Urothelium cell line (cell line): ENCODE measurements at regions not wholly inside any gene's neighbourhood (a gene's known extent, or its start where the extent isn't known, plus 50 kb on each side); places are given as distances from the start of the nearest gene placed in this dataset.

Experiments
- DNase-seq: peaks from one replicate; pipeline ENCODE4 v3.0.0; 2011; ENCODE audit warnings: low spot score, mixed read lengths
- FAIRE-seq: peaks from 2 replicates; lab custom pipeline; 2011; peaks lifted over from hg19 to GRCh38; lab: Jason Lieb, UNC

DNA sequence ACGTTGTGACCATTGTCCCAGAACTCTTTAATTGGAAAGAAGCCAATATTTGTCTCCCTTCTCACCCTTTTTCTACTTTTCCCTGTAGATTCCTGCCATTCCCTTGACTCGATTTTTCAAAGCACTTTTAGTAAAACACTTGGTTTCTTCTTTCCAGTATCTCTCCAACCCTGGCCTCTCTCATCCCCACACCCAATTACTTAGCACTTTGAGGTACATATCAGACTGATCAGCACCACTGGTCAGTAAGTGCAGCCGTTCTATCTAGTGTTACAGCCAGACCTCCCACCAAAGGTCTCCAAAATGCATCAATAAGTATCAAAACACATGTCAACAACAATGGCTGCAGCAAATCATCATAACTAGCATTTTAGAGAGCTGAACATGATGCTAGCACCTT is 141.9 kb downstream of the BTG1 start:
- no peak for DNase-seq
- FAIRE-seq = no peak

DNA sequence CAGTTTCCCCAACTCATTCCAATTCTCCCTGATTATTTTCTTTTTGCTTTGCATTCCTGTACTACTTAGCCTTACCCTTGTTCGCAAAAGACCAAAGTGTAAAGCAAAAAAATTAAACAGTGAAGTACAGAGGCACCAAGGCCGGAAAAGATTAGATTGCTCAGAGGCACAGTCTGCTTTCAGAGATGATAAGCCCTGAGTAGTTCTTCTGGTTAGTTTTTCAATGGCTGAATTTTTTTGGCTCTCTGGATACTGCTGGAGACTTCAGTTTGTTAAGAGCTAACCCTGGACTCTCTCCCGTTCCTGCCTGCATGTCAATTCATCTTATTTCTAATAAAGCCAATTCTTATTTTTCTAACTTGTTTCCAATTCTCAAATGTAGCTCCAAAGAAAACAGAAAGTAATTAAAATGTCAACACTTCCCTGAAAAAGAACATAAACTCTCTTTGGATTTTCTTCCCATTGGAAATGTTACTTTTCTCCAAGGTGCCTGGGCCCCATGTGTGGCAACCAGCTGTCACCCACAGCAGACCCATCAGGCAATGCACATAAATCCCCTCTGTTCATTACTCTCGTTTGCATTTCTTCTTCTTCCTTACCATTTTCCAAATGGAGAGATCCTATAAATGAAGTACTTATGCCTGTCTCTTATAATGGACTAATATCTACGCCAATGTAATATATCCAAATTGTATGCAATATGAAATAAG is 142.8 kb downstream of the BTG1 start:
- no peak for FAIRE-seq
- no peak for DNase-seq

DNA sequence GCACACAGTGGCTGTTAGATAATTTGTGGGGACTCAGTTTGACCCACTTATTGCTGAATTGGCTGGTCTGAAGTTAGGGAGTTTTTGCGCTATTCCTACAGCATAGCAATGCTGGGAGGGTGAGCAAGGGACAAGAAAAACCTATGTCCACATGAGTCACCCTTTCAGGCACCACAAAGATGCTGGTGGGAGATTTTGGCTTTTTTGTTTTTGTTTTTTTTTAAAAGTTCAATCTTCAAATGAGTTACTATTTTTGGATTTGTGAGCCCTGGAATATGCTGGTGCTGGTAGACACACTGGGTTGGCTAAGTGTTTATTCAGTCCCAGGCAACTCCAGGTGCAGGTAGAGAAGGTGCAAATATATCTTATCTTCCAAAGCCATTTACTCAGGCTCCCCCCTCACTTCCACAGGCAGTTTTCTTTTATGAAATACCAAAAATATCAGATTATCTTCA is 143.4 kb downstream of the BTG1 start:
- DNase-seq (no peak), FAIRE-seq (no peak)

DNA sequence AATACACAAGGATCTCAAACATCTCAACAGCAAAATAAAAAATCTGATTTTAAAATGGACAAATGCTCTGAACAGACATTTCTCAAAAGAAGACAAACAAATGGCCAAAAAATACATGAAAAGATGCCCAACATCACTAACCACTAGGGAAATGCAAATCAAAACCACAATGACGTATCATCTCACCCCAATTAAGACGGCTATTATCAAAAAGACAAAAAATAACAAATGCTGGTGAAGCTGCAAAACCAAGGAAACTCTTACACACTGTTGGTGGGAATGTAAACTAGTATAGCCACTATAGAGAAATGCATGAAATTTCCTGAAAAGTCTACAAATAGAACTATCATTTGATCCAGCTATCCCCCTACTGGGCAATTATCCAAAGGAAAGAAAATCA is 145.0 kb downstream of the BTG1 start:
- DNase-seq (no peak), FAIRE-seq (no peak)

DNA sequence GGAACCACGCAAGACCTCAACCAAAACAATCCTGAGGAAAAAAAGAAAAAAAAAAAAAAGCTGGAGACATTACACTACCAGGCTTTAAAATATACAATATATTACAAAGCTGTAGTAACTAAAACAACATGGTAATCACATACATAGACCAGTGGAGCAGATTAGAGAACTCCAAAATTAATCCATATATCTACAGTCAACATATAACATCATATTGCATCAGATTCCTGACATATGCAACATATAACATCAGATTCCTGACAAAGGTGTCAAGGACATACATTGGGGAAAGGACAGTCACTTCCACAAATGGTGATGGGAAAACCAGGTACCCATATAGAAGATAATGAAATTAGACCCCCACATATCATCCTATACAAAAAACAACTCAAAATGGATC is 145.8 kb downstream of the BTG1 start:
- FAIRE-seq (no peak), DNase-seq (no peak)

DNA sequence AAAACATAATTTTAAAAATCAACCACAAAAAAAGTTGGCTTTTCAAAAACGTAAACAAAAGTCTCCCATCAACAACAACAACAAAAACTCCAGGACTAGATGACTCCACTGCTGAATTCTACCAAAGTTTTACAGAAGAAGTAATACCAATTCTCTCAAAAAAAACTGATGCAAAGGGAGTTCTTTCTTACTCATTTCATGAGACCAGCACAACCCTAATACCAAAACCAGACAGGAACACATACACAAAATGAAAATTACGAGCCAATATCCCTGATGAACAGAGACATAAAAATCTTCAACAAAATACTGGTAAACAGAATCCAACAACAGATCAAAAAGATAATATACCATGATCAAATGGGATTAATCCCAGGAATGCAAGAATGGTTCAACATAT is 147.3 kb downstream of the BTG1 start:
- DNase-seq (no peak), FAIRE-seq (no peak)

DNA sequence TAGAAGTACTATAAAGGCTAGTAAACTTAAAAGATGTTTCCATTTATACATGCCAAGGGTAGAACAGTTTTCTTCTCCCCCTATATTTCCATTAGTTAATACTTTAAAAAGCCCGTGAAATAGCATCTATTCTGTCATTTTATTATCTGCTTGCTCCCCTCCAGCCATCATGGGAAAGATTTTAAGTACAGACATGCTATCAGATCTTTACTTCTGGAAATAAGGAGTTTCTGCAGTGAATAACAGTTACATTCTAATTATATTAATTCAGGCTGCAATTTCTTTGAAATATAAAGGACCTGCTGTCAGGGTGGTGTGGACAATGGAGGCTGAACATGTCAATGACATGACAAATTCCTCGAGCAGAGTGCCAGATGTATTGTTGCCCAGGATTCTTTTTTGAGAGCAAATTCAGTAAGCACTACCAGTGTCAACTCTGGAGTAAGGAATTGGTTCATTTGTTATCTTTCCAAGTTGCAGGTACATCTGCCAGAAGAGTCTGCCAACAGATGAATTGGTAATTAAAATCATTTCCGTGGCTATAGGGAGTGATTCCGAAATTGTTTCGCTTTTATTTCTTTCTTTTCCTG is 151.3 kb downstream of the BTG1 start:
- DNase-seq = no peak
- no peak for FAIRE-seq

DNA sequence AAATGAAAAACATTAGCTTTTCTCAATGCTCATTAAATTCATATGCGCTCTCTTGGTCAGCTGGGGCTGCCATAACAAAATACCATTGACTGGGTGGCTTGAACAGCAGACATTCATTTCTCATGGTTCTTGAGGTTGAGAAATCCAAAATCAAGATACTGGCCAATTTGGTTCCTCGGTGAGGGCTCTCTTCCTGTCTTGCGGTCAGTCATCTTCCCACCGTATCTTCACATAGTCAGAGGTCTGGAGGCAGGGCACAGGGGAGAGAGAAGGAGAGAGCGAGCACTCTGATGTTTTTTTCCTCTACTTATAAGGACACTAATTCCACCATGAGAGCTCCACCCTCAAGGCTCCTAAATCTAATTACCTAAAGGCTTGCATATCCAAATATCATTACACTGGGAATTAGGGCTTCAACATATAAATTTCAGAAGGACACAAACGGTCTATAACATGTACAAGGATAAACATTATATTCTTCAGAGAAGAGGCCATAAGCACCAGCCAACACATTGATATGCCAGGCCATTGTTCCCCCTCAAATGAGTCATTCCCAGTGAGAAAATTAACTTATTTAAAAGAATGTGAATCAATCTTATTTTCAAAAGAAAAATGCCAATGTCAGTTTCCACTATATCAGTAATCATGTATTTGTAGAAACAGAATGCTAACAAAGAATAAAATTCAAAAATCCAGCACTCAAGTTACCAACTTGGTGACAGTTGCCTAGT is 152.2 kb downstream of the BTG1 start:
- DNase-seq (no peak), FAIRE-seq (no peak)

DNA sequence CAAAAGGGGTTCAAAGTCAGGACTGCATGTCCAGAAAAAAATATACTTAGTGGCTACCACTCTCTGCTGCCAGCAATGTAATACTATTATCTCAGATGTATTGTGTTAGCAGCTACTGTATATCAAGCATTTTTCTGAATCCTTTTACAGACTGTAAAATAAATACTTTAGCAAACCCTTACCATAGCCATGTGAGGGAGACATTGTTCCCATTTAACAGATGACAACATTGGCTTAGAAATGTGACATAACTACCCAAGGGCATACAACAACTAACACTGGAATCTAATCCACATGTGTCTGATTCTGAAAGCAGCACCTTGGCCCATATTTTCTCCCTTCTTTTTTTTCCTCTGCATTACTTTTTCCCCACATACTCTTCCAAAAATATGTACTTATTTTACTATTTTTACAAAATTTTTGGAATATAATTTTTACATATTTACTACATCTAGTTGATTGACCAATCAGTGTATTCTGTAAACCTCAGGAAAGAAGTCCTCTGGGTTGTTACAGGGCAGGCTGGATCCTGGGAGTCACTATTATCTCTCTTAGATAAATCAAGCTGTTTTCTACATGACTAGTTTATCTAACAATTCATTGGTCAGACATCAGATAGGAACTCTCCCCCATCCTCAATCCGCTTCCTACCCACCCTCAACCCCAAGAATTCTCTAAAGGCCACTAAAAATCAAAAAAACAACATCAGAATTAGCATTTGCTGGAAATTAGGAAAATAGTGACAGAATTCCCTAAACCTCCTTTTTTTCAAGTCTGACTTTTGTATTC is 154.1 kb downstream of the BTG1 start:
- FAIRE-seq = no peak
- DNase-seq = no peak

DNA sequence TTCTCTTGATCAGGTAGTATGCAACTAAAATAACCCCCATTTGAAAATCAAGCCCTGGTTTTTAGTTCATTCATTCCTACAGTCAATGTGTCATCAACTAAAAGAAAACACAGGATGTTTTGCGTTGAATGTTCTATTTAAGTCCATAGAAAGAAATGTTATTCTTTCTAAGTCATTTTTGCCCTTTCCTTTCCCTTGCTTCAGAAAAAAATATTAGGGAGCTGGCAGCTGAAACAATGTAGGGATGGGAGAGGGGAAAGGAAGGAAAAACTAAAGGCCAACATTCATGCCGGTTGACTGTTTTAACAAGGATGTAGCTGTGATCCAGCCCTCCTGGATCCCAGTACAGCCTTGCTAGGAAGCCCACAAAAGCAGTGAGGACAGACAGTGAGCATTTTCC is 155.1 kb downstream of the BTG1 start:
- no peak for FAIRE-seq
- no peak for DNase-seq

DNA sequence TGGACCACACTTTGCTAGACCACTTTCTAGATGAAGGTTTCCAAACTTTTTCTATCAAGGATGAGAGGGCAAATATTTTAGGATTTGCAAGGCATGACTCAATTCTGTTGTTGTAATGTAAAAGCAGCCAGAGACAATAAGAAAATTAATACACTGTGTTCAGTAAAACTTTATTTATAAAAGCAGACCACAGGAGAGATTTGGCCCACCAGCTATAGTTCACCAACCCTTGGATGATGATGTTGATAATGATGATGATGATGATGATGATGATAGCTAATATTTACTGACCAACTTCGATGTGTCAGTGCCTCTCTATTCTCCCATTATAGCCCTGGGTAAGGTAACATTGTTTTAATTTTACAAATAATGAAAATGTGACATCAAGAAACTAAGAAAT is 156.5 kb downstream of the BTG1 start:
- DNase-seq (no peak), FAIRE-seq (no peak)

DNA sequence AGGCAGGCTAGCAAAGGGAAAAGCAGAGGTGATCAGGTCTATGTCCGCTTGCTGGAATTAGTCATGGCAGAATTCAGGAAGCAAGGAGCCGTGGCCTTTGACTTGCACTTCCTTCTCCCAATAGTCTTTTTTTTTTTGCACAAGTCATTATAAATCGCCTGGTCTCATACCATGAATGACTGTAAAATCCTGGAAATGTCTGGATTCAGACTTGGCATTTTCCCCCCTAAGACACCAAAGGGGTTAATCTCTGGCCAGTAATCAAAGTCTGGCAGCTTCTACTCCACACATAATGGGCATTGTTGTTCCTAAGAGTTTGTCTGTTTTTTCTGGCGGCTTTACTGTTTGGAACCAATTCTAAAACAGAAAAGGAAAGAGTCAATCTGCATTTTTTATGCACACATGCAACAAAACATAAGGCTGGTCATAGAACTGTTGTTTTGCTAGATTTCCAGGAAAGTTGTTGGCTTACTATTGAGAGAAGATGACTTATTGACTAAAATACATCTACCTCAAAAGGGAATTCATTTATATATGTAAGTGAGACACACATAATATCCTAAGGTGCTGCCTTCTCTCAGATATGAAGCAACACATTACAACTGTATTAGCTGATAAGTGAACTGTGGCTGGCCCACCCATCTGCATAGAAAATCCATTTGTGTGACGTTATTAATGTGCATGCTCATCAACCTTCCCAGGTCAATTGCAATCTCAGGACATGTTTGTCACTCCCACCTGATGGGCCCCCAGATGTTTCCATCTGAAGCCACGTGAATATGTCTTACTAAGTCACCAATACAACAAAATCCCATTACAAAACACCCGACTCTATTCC is 157.3 kb downstream of the BTG1 start:
- DNase-seq (no peak), FAIRE-seq (no peak)

DNA sequence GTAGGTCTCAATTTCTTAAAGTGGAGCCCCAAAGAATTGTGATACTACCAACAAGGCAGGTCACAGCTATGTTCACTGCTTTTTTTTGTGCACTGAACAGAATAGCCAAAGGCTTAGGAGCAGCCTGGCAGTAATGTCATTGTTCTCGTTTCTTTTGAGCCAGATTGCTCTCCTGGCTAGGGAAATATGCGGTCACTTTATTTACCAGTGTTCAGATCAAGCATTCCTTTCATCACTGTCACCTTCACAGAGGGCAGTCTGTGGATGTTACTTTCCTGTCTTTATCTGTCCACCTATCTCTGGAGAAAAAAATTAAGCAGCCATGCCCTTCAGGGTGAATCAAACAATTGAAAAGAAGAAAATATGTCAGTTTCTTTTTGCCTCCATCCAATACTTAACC is 159.6 kb downstream of the BTG1 start:
- no peak for FAIRE-seq
- DNase-seq = peak; percentile 38

DNA sequence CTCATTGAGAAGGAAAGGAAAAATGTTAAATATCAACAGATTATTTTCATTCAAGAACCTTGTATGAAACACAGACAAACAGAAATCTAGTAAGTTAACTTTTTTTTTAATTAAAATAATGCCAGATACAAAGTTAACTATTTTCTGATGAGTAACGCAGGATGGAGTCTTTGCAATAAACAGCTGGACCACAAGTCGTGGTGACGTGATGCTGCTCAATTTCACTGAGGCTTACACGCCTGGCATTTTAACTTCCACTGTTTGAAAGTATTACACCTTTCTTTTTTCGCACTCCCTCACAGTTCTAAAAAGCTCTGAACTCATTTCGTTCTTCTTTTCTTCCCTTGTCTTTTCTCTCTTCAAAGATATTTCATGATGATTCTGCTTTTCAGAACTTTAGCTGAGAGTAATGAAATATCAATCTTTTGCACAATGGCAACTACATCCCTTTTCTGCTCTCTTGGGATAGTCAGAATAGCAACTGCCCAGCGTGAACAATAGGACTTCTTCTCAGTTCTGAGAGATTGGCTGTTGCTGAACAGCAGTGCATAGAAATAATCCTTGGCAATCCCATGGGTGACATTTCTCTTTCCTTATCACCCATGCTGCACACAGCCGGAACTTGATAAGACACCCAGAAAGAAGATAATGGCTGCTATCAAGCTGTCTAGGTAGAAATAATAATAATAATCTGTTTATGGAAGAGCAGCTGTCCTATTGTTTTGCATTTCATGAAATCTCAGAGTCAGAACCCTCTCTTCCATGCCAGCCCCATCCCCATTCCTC is 160.5 kb downstream of the BTG1 start:
- DNase-seq (no peak), FAIRE-seq (no peak)

DNA sequence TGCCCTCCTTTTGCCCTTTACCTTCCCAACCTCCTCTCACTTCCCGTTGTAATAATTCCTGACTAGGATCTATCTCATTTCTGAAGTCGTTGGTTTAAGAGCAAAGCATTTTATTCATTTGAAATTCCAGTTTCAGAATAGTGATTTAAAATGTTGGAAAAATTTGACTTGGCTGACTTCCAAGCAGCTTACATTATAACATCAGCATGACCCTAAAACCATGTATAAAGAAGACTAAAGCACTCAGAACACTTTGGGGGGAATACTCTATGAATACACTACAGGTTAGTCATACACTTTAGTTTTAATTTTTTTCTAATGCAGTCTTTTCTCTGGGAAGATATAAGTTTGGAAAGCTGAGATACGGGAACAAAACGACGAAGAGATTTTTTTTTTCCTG is 161.1 kb downstream of the BTG1 start:
- no peak for DNase-seq
- FAIRE-seq = no peak

DNA sequence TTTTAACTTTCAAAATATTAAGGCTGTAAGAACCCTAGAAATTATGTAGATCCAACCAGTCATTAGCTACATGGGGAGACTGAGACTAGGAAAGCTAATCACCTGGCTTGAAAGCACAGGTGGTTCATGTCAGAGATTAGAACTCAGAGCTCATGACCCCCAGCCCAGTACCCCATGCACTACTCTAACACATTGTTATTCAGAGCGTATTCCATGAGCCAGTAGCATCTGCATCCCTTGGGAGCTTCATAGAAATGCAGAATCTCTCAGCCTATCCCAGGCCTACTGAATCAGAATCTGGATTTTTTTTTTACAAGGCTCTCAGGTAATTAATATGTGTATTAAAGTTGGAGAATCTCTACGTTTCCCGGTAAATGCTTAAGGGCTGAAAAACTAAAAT is 161.7 kb downstream of the BTG1 start:
- DNase-seq (no peak), FAIRE-seq (no peak)

DNA sequence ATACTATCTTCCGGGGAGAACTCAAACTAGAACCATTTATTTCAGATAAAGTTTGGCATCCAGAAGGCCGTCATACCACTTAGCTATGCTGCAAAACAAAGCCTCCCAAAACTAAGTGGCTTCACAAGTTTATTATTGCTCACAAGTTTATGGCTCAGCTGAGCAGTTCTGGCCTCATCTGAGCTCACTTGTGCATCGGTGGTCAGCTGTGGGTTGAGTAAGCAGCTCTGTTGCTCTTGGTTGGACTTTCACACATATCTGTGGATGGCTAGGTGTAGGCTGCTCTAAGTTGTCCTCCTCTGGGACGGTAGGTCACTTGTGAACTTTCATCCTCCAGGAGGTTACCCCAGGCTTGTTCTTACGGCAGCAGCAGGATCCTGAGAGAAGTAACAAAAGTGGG is 162.7 kb downstream of the BTG1 start:
- no peak for DNase-seq
- FAIRE-seq = no peak

DNA sequence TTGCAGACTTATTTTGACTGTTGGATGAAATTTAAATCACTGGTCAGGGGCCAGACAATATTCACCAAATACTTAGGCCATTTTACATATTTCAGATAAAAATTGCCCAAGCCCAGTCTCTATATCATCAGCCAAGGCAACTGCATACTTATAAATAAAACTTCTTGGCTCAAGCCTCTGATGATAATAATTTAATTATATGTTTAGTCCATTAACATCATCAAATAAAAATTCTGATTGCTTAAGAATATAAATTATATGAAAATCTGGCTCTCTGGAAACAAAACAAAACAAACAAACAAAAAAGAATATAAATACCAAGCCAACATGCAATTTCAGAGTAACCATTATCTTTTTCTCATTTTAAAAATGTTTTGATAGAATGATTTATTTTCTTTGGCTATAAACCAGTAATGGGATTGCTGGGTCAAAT is 165.2 kb downstream of the BTG1 start:
- FAIRE-seq (no peak), DNase-seq (no peak)

DNA sequence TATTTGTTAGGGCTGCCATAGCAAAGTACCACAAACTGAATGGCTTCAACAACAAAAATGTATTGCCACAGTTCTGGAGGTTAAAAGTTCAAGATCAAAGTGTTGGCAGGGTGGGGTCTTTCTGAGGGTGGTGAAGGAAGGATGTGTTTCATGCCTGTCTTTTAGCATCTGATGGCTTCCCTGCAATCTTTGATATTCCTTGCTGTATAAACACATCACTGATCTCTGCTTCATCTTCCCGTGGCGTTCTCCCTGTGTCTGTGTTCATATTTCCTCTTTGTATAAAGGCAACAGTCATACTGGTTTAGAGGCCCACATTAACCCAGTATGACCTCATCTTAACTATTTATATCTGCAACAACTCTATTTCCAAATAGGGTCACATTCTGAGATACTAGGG is 167.5 kb downstream of the BTG1 start:
- DNase-seq (no peak), FAIRE-seq (no peak)

DNA sequence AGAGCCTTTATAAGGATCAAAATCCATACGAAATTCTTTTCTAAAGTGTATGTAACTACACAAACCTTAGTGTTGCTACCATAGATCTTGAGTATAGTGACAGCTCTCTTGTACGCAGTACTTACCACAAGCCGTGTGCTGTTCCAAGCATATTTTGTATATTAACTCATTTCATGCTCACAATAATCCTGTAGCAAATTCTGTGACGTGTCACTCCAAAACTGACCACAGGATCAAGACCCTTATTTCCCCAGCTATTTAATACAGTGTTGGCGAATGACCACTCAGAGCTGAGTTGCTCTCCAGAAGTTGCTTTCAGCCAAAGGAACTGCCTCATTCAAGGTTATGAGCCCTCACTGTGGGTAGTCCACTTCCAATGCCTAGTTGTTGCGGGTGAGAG is 169.8 kb downstream of the BTG1 start:
- FAIRE-seq = no peak
- no peak for DNase-seq
